ENCODE measurements at regions not wholly inside any gene's neighbourhood (a gene's known extent, or its start where the extent isn't known, plus 50 kb on each side); places are given as distances from the start of the nearest gene placed in this dataset.

- H2AFZ ChIP-seq (ENCODE audit: control insufficient read depth, low read depth, low read length), result no peak overlapping the region
- no peak for TF ChIP-seq E2F8 (IDR thresholded peaks at IDR 0.05; ENCODE audit: low read depth, partially characterized antibody)
- no peak for TF ChIP-seq SUZ12 (IDR thresholded peaks at IDR 0.05; ENCODE audit: unreplicated experiment)
- no peak for TF ChIP-seq POU2F2 (IDR thresholded peaks at IDR 0.05; ENCODE audit: borderline replicate concordance, low read depth, low read length)
- TF ChIP-seq CREB1 (IDR thresholded peaks at IDR 0.05; ENCODE audit: low read depth), result no peak
- TF ChIP-seq STAT3 (IDR thresholded peaks at IDR 0.05; ENCODE audit: low read depth, low read length), result no peak
- no peak for TF ChIP-seq MYB (IDR thresholded peaks at IDR 0.05; ENCODE audit: borderline replicate concordance, low read depth, low read length)
- TF ChIP-seq SMAD5 (IDR thresholded peaks at IDR 0.05; ENCODE audit: low read depth), result no peak
- no peak for FAIRE-seq
Measured at GRCh38 chr13:85148009-85148408, 651.2 kb downstream of the SLITRK6 start.

More at GRCh38 chr13:85148009-85148408, 651.2 kb downstream of the SLITRK6 start:
- H3K4me2 ChIP-seq (ENCODE audit: control insufficient read depth, insufficient read depth), result no peak overlapping the region
- H3K27me3 ChIP-seq (replicated peaks in 1 of 2; ENCODE audit: control insufficient read depth in 2 of 2, insufficient read depth in 2 of 2, low read length in 1 of 2), result no peaks in the 10 kb centered on the region
- H3K9me3 ChIP-seq (replicated peaks; ENCODE audit: control insufficient read depth, insufficient read depth, low read length), result no peaks in the 10 kb centered on the region
- H3K4me1 ChIP-seq (ENCODE audit: control insufficient read depth, insufficient read depth, low read length), result no peaks in the 10 kb centered on the region
- in situ Hi-C loops (cut with MboI) (no loop called here), intact Hi-C loops (cut with micrococcal nuclease; ENCODE audit: unreplicated experiment) (no loop called here)
- no peak for ATAC-seq
- no peak overlapping the region for H3K4me3 ChIP-seq
- DNase-seq (ENCODE audit: low read depth, low spot score), result no peak
- no peak overlapping the region for H3K9ac ChIP-seq (ENCODE audit: control insufficient read depth, insufficient read depth, low read length)
- H3K36me3 ChIP-seq (ENCODE audit: control insufficient read depth in 2 of 2, insufficient read depth in 2 of 2, low read length in 1 of 2), result no peaks in the 10 kb centered on the region
- RAD21 ChIA-PET (ENCODE audit: unreplicated experiment), result no interaction called here
- POLR2A ChIA-PET, result no interaction called here
- H3K79me2 ChIP-seq (ENCODE audit: control insufficient read depth, insufficient read depth, low read length), result no peaks in the 10 kb centered on the region
- no peak overlapping the region for H3K27ac ChIP-seq (ENCODE audit: control insufficient read depth, insufficient read depth)
- no peaks in the 10 kb centered on the region for H4K20me1 ChIP-seq (ENCODE audit: control insufficient read depth, insufficient read depth)
- SMC1A ChIA-PET (ENCODE audit: uncharacterized antibody, unreplicated experiment), result no interaction called here
- under 1% methylated on average over 4 of the region's 4 CpGs for WGBS (ENCODE audit: insufficient coverage, insufficient replicate concordance, low lambda C conversion rate, missing lambda C conversion rate)
- no TSS peak for BruUV-seq (replicated peaks)
- CTCF ChIA-PET, result no interaction called here
